Pancreas (tissue), 10 donors: ENCODE measurements at regions not wholly inside any gene's neighbourhood (a gene's known extent, or its start where the extent isn't known, plus 50 kb on each side); places are given as distances from the start of the nearest gene placed in this dataset.

Source experiments
- ATAC-seq, 4 donors: fragments of 200-7000 bp; cut with Tn5 transposase; one replicate each; pipeline versions ENCODE4 v1.8.0 to v1.9.1; 2020; ENCODE audit warnings: mild to moderate bottlenecking in 4 of 4, moderate library complexity in 4 of 4
- DNase-seq, 6 donors: peaks; one replicate each; pipeline ENCODE4 v3.0.0-alpha.2; 2020
- FAIRE-seq: peaks from 2 replicates; lab custom pipeline; 2012; peaks lifted over from hg19 to GRCh38; lab: Jason Lieb, UNC
- H3K27ac ChIP-seq, 4 donors: fragments of 200-600 bp; sonication (generic); 1 replicate in 3 of 4; 2 replicates in 1 of 4; pipeline versions ENCODE4 v1.5.0 to v1.8.0; 2020
- H3K27me3 ChIP-seq, 4 donors: fragments of 200-600 bp; one replicate each; pipeline ENCODE4 v1.8.0; 2021
- H3K36me3 ChIP-seq, 3 donors: fragments of 200-600 bp; sonication (generic) in 1 of 3; one replicate each; pipeline versions ENCODE4 v1.5.0 to v1.8.0; 2020 to 2021
- H3K4me1 ChIP-seq, 3 donors: fragments of 200-600 bp; one replicate each; pipeline ENCODE4 v1.8.0; 2021
- H3K4me3 ChIP-seq, 4 donors: fragments of 200-600 bp; sonication (generic) in 2 of 4; one replicate each; pipeline versions ENCODE4 v1.5.0 to v1.8.0; 2020 to 2021
- H3K9me3 ChIP-seq, 4 donors: fragments of 200-600 bp; one replicate each; pipeline ENCODE4 v1.8.0; 2021
- WGBS, 2 donors: extraction: QIAGEN DNeasy Blood & Tissue Kit; methylation state at CpG; one replicate each; pipeline ENCODE4 v1.1.7; 2013; 5-methylcytosine and 5-hydroxymethylcytosine counted together
- intact Hi-C, 3 donors: fragments of 100-400 bp; cut with DNase I; formaldehyde crosslinking; loops; one replicate each; pipeline versions ENCODE4 v1.11.1 to v1.14.2; 2022
- TF ChIP-seq, protein P1 (sequence below), 4 donors: fragments of 200-600 bp; sonication (generic) in 3 of 4; IDR thresholded peaks; one replicate each; pipeline versions ENCODE4 v1.5.0 to v1.8.0; 2021; ENCODE audit warnings: antibody characterized with exemption in 4 of 4
- donor health status: healthy with polysubstance abuse.
- donor health status: DM: no; HTN: no; CAD: no; lungs with moderate emphysema.
- donor health status: DM: no; HTN: no; CAD: no.
- donor health status: control.
- donor health status: control.
- donor health status: Bipolar disorder and iron deficiency.
- donor health status: DM: yes; HTN: yes; CAD: no.
- donor health status: DM: no; HTN: no; CAD: no.
- donor health status: DM: no; HTN: no; CAD: no.
- donor health status: DM: yes; HTN: yes; CAD: no.

- no peaks in the 10 kb centered on the region for H3K9me3 ChIP-seq
- no peaks in the 10 kb centered on the region for H3K27me3 ChIP-seq
- ATAC-seq: no peak
- H3K4me3 ChIP-seq: no peak overlapping the region
- H3K36me3 ChIP-seq: no peaks in the 10 kb centered on the region
- no peak for DNase-seq
- TF ChIP-seq, protein P1, sequence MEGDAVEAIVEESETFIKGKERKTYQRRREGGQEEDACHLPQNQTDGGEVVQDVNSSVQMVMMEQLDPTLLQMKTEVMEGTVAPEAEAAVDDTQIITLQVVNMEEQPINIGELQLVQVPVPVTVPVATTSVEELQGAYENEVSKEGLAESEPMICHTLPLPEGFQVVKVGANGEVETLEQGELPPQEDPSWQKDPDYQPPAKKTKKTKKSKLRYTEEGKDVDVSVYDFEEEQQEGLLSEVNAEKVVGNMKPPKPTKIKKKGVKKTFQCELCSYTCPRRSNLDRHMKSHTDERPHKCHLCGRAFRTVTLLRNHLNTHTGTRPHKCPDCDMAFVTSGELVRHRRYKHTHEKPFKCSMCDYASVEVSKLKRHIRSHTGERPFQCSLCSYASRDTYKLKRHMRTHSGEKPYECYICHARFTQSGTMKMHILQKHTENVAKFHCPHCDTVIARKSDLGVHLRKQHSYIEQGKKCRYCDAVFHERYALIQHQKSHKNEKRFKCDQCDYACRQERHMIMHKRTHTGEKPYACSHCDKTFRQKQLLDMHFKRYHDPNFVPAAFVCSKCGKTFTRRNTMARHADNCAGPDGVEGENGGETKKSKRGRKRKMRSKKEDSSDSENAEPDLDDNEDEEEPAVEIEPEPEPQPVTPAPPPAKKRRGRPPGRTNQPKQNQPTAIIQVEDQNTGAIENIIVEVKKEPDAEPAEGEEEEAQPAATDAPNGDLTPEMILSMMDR (IDR thresholded peaks at IDR 0.05): no peak
- no peak overlapping the region for H3K27ac ChIP-seq
- peaks cover 0 to 2% (median 0%) of the 10 kb centered on the region in 3 donors for H3K4me1 ChIP-seq
- intact Hi-C loops: no loop called here
- WGBS, 2 donors: 62 to 63% methylated on average over 3 of the region's 3 CpGs
- no peak for FAIRE-seq
Observed at GRCh38 chr1:59078866-59079265, 218.0 kb upstream of the FGGY start.

GRCh38 chr1:59079434-59080140, 217.3 kb upstream of the FGGY start:
- intact Hi-C loops: no loop called here
- WGBS, 2 donors: 50 to 57% methylated on average over 3 of the region's 3 CpGs
- H3K4me1 ChIP-seq: peaks cover 0 to 2% (median 0%) of the 10 kb centered on the region in 3 donors
- FAIRE-seq: no peak
- H3K9me3 ChIP-seq: no peaks in the 10 kb centered on the region
- TF ChIP-seq, protein P1 (IDR thresholded peaks at IDR 0.05): no peak
- H3K36me3 ChIP-seq: no peaks in the 10 kb centered on the region
- ATAC-seq: no peak
- H3K27ac ChIP-seq: no peak overlapping the region
- no peak overlapping the region for H3K4me3 ChIP-seq
- no peak for DNase-seq
- no peaks in the 10 kb centered on the region for H3K27me3 ChIP-seq

DNA sequence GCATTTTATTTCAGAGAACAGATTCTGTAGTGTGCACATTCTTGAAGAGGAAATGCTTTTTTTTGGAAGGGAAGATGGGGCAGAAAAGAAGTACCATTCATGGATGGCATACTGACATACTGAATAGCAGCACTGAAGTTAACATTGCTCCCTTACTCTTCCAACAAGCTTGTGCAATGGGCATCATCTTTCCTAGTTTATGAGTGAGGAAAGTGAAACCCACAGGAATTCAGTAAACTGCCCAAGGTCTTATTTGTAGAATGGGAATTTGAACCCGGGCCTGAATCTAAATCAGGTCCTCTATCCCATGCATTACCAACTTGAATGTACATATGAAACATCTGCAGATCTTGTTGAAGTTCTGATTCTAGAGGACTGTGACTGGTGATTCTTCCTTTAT, 215.7 kb upstream of the FGGY start:
- TF ChIP-seq, protein P1 (IDR thresholded peaks at IDR 0.05): no peak
- no peak for DNase-seq
- H3K9me3 ChIP-seq: no peaks in the 10 kb centered on the region
- H3K27ac ChIP-seq: no peak overlapping the region
- intact Hi-C loops: no loop called here
- FAIRE-seq: no peak
- no peaks in the 10 kb centered on the region for H3K36me3 ChIP-seq
- WGBS, 2 donors: 93 to 97% methylated on average over 1 of the region's 1 CpG
- H3K27me3 ChIP-seq: no peaks in the 10 kb centered on the region
- no peak for ATAC-seq
- no peak overlapping the region for H3K4me3 ChIP-seq
- H3K4me1 ChIP-seq: peaks cover 0 to 2% (median 0%) of the 10 kb centered on the region in 3 donors

DNA sequence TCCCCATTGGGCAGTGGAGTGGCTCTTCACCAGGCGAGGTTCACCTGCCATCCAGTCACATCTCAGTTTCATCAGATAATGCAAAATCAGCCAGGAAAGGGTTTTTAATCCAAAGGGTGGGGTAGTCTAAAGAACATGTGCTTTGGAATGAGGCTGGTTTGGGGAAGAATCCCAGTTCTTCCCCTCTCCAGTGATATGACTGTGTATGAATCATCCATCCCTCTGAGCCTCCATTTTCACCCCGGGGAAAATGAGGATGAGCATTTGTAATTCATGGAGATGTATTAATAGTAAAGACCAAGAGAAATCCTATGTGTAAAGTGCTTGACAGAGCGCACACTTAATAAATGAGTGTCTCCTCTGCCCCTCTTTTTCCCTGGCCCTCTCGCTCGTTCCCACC, 215.1 kb upstream of the FGGY start:
- FAIRE-seq (no peak), DNase-seq (no peak), ATAC-seq (no peak)
- H3K4me1 ChIP-seq: peaks cover 0 to 2% (median 0%) of the 10 kb centered on the region in 3 donors
- intact Hi-C loops: no loop called here
- H3K4me3 ChIP-seq: no peak overlapping the region
- no peak overlapping the region for H3K27ac ChIP-seq
- TF ChIP-seq, protein P1 (IDR thresholded peaks at IDR 0.05): no peak
- no peaks in the 10 kb centered on the region for H3K36me3 ChIP-seq
- no peaks in the 10 kb centered on the region for H3K9me3 ChIP-seq
- no peaks in the 10 kb centered on the region for H3K27me3 ChIP-seq
- 94 to 95% methylated on average over 5 of the region's 5 CpGs for WGBS, 2 donors
